A673 (cell line): ENCODE measurements at regions not wholly inside any gene's neighbourhood (a gene's known extent, or its start where the extent isn't known, plus 50 kb on each side); places are given as distances from the start of the nearest gene placed in this dataset.

Experiments
- BruUV-seq: library from RNA; stranded (reverse); fragments of 400-500 nt; replicated peaks from 2 replicates; lab custom pipeline; 2021; lab: Mats Ljungman, UMichigan
- CTCF ChIA-PET: fragments of 300-600 bp; sonication (Branson Sonifier 250); formaldehyde crosslinking; loops from one replicate; lab custom pipeline; 2022; ENCODE audit warnings: antibody characterized with exemption; lab: Charles Lee
- POLR2A ChIA-PET: fragments of 300-600 bp; sonication (Branson Sonifier 250); formaldehyde crosslinking; loops from one replicate; lab custom pipeline; 2022; ENCODE audit warnings: antibody characterized with exemption; ENCODE audit not compliant: low non-redundant PET; lab: Charles Lee
- DNase-seq: peaks from one replicate; pipeline ENCODE4 v3.0.0-alpha.2; 2015; ENCODE audit warnings: low spot score
- H3K27ac ChIP-seq: fragments of 200-600 bp; sonication (generic); 2 replicates; pipeline ENCODE4 v1.5.1; 2016; ENCODE audit warnings: mixed run types, low read depth, mild to moderate bottlenecking, mixed read lengths, antibody characterized with exemption, low read length; ENCODE audit not compliant: poor library complexity, severe bottlenecking
- H3K27me3 ChIP-seq: fragments of 200-600 bp; sonication (generic); replicated peaks from 2 replicates; pipeline ENCODE4 v1.6.1; 2017; ENCODE audit warnings: mixed run types, low read depth, mild to moderate bottlenecking, mixed read lengths, antibody characterized with exemption, low read length; ENCODE audit not compliant: insufficient read depth, poor library complexity
- H3K36me3 ChIP-seq: fragments of 200-600 bp; sonication (generic); 2 replicates; pipeline ENCODE4 v1.6.1; 2016; ENCODE audit warnings: mixed run types, mild to moderate bottlenecking, mixed read lengths, antibody characterized with exemption, low read length; ENCODE audit not compliant: insufficient read depth, poor library complexity, severe bottlenecking
- H3K4me1 ChIP-seq: fragments of 200-600 bp; sonication (generic); 2 replicates; pipeline ENCODE4 v1.6.1; 2017; ENCODE audit warnings: mixed run types, mild to moderate bottlenecking, mixed read lengths, antibody characterized with exemption, low read length; ENCODE audit not compliant: insufficient read depth, poor library complexity, severe bottlenecking
- H3K4me3 ChIP-seq: fragments of 200-600 bp; sonication (generic); 2 replicates; pipeline ENCODE4 v1.5.1; 2016; ENCODE audit warnings: low read depth, mixed run types, mild to moderate bottlenecking, mixed read lengths, low read length; ENCODE audit not compliant: poor library complexity, severe bottlenecking
- H3K9me3 ChIP-seq: fragments of 200-600 bp; sonication (generic); 2 replicates; pipeline ENCODE4 v1.6.1; 2016; ENCODE audit warnings: mixed run types, low read depth, mild to moderate bottlenecking, mixed read lengths, antibody characterized with exemption, low read length; ENCODE audit not compliant: poor library complexity, severe bottlenecking
- CTCF ChIP-seq: fragments of 300-800, 200-600 bp; sonication (generic); conservative IDR thresholded peaks from 2 replicates; pipeline ENCODE4 v1.5.1; 2017; ENCODE audit warnings: low read depth, mild to moderate bottlenecking, antibody characterized with exemption, low read length, moderate library complexity, mixed read lengths
- EZH2 ChIP-seq: fragments of 200-600 bp; sonication (generic); IDR thresholded peaks from 2 replicates; pipeline ENCODE4 v1.6.1; 2017; ENCODE audit warnings: borderline replicate concordance, low read depth, mild to moderate bottlenecking, mixed read lengths, antibody characterized with exemption, low read length; ENCODE audit not compliant: poor library complexity, severe bottlenecking
- intact Hi-C: fragments of 100-400 bp; cut with micrococcal nuclease; formaldehyde crosslinking; loops from one replicate; pipeline ENCODE4 v1.10.0; 2022; ENCODE audit not compliant: unreplicated experiment

GRCh38 chr14:25630447-25630846 is 580.5 kb upstream of the STXBP6 start:
- DNase-seq, result no peak
- ChIA-PET POLR2A (no interaction called here), CTCF (no interaction called here)
- no TSS peak for BruUV-seq
- H3K27me3 ChIP-seq, result no peaks in the 10 kb centered on the region
- H3K4me1 ChIP-seq, result no peaks in the 10 kb centered on the region
- H3K36me3 ChIP-seq, result no peaks in the 10 kb centered on the region
- H3K27ac ChIP-seq, result no peak overlapping the region
- H3K4me3 ChIP-seq, result no peak overlapping the region
- no peaks in the 10 kb centered on the region for H3K9me3 ChIP-seq
- TF ChIP-seq EZH2 (no peak), CTCF (no peak)
- intact Hi-C loops, result no loop called here

GRCh38 chr14:25628978-25629377 is 579.0 kb upstream of the STXBP6 start:
- no peak for DNase-seq
- CTCF ChIA-PET, result no interaction called here
- Histone ChIP-seq H3K36me3 (no peaks in the 10 kb centered on the region), H3K27ac (no peak overlapping the region), H3K27me3 (no peaks in the 10 kb centered on the region), H3K4me1 (no peaks in the 10 kb centered on the region), H3K4me3 (no peak overlapping the region), H3K9me3 (no peaks in the 10 kb centered on the region)
- TF ChIP-seq CTCF, result no peak
- no peak for TF ChIP-seq EZH2
- no TSS peak for BruUV-seq
- POLR2A ChIA-PET, result interaction anchor here (0.7 kb wide), 1 partner anchor 46 kb away, joined by 3 read pairs; no protein-coding TSS in a partner anchor
- intact Hi-C loops, result no loop called here

- Histone ChIP-seq H3K4me1 (no peaks in the 10 kb centered on the region), H3K36me3 (no peaks in the 10 kb centered on the region), H3K4me3 (no peak overlapping the region), H3K27ac (no peak overlapping the region), H3K9me3 (no peaks in the 10 kb centered on the region), H3K27me3 (no peaks in the 10 kb centered on the region)
- no peak for TF ChIP-seq CTCF
- no peak for TF ChIP-seq EZH2
- CTCF ChIA-PET, result no interaction called here
- no peak for DNase-seq
- POLR2A ChIA-PET, result interaction anchor here (0.7 kb wide), 1 partner anchor 46 kb away, joined by 3 read pairs; no protein-coding TSS in a partner anchor
- intact Hi-C loops, result no loop called here
- BruUV-seq, result no TSS peak
Observed at GRCh38 chr14:25628390-25628789, 578.4 kb upstream of the STXBP6 start.
